ENCODE measurements at regions not wholly inside any gene's neighbourhood (a gene's known extent, or its start where the extent isn't known, plus 50 kb on each side); places are given as distances from the start of the nearest gene placed in this dataset.

- H3K4me3 Mint-ChIP-seq = no peak overlapping the region
- DNase-seq (ENCODE audit: low read depth, low spot score) = no peak
- no peak overlapping the region for H3K27ac Mint-ChIP-seq (ENCODE audit: unreplicated experiment)
- peaks cover 36% of the 10 kb centered on the region for H3K36me3 Mint-ChIP-seq (ENCODE audit: low read depth)
- TF ChIP-seq CTCF (conservative IDR thresholded peaks at IDR 0.05) = no peak
- peaks cover 47% of the 10 kb centered on the region for H3K27me3 Mint-ChIP-seq (ENCODE audit: low read depth)
- H3K4me1 Mint-ChIP-seq = no peaks in the 10 kb centered on the region
- H3K9me3 Mint-ChIP-seq = peaks cover 25% of the 10 kb centered on the region
These were observed 161.7 kb downstream of the OPA1 start for GRCh38 chr3:193754719-193755118.

DNA sequence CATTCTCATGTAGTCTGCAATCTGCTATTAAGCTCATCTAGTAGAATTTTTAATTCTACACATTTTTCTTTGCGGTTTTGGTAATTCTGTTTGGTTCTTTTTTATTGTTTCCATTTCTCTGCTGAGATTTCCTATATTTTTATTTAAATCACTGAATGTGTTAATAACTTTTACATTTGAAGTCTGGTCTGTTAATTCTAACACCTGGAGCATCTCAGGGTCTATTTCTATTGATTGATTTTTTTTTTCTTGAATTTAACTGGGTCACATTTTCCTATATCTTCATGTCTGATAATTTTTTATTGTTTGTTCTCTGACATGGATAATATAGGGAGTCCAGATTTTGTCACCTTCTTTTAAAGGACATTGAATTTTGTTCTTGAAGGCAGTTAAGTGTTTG lies 163.5 kb downstream of the OPA1 start:
- Mint-ChIP-seq H3K9me3 (peaks cover 23% of the 10 kb centered on the region), H3K36me3 (ENCODE audit: low read depth) (peaks cover 34% of the 10 kb centered on the region), H3K27ac (ENCODE audit: unreplicated experiment) (no peak overlapping the region), H3K27me3 (ENCODE audit: low read depth) (peaks cover 55% of the 10 kb centered on the region), H3K4me1 (no peaks in the 10 kb centered on the region), H3K4me3 (no peak overlapping the region)
- TF ChIP-seq CTCF (conservative IDR thresholded peaks at IDR 0.05) = no peak
- DNase-seq (ENCODE audit: low read depth, low spot score) = no peak

- no peak for TF ChIP-seq CTCF (conservative IDR thresholded peaks at IDR 0.05)
- peaks cover 23% of the 10 kb centered on the region for H3K9me3 Mint-ChIP-seq
- no peak overlapping the region for H3K4me3 Mint-ChIP-seq
- H3K27ac Mint-ChIP-seq (ENCODE audit: unreplicated experiment) = no peak overlapping the region
- H3K27me3 Mint-ChIP-seq (ENCODE audit: low read depth) = peaks cover 57% of the 10 kb centered on the region
- peaks cover 34% of the 10 kb centered on the region for H3K36me3 Mint-ChIP-seq (ENCODE audit: low read depth)
- H3K4me1 Mint-ChIP-seq = no peaks in the 10 kb centered on the region
- DNase-seq (ENCODE audit: low read depth, low spot score) = no peak
These were observed 164.4 kb downstream of the OPA1 start for GRCh38 chr3:193757457-193757856.

DNA sequence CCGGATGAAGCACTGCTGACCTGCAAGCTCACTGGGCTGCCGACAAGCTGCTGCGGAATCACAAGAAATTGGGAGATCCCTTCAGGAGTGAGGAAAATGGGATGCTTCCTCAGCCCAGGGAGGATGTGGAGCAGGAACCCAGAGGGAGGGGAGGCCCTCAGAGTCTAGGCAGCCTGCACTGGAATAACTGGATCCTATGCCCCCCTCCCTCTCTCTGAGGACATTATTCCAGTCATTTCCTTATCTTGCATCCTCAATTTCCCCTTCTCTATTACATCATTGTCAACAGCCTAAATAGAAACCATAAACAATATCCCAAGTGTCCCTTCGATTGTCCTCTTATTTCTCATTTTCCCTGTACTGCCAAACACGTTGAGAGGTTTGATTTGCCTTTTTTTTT lies 169.0 kb downstream of the OPA1 start:
- Mint-ChIP-seq H3K4me3 (no peak overlapping the region), H3K27ac (ENCODE audit: unreplicated experiment) (no peak overlapping the region), H3K4me1 (peaks cover 12% of the 10 kb centered on the region), H3K27me3 (ENCODE audit: low read depth) (peaks cover 84% of the 10 kb centered on the region), H3K9me3 (peaks cover 24% of the 10 kb centered on the region), H3K36me3 (ENCODE audit: low read depth) (peaks cover 20% of the 10 kb centered on the region)
- TF ChIP-seq CTCF (conservative IDR thresholded peaks at IDR 0.05) = no peak
- DNase-seq (ENCODE audit: low read depth, low spot score) = no peak

GRCh38 chr3:193762657-193763056 lies 169.6 kb downstream of the OPA1 start:
- no peak for TF ChIP-seq CTCF (conservative IDR thresholded peaks at IDR 0.05)
- no peak overlapping the region for H3K27ac Mint-ChIP-seq (ENCODE audit: unreplicated experiment)
- peaks cover 20% of the 10 kb centered on the region for H3K9me3 Mint-ChIP-seq
- peaks cover 89% of the 10 kb centered on the region for H3K27me3 Mint-ChIP-seq (ENCODE audit: low read depth)
- no peak for DNase-seq (ENCODE audit: low read depth, low spot score)
- H3K4me1 Mint-ChIP-seq = peaks cover 12% of the 10 kb centered on the region
- H3K4me3 Mint-ChIP-seq = no peak overlapping the region
- H3K36me3 Mint-ChIP-seq (ENCODE audit: low read depth) = peaks cover 14% of the 10 kb centered on the region

GRCh38 chr3:193764959-193765358 lies 172.0 kb downstream of the OPA1 start:
- TF ChIP-seq CTCF (conservative IDR thresholded peaks at IDR 0.05) = no peak
- Mint-ChIP-seq H3K4me1 (peaks cover 16% of the 10 kb centered on the region), H3K9me3 (peaks cover 14% of the 10 kb centered on the region), H3K36me3 (ENCODE audit: low read depth) (peaks cover 4% of the 10 kb centered on the region), H3K27me3 (ENCODE audit: low read depth) (peaks cover 89% of the 10 kb centered on the region), H3K27ac (ENCODE audit: unreplicated experiment) (no peak overlapping the region), H3K4me3 (no peak overlapping the region)
- DNase-seq (ENCODE audit: low read depth, low spot score) = no peak

All from neural crest cell (in vitro differentiated cells).